Gastroesophageal sphincter (tissue), 4 donors: ENCODE measurements at regions not wholly inside any gene's neighbourhood (a gene's known extent, or its start where the extent isn't known, plus 50 kb on each side); places are given as distances from the start of the nearest gene placed in this dataset.

Experiments
- ATAC-seq: fragments of 150-250 bp; one replicate; pipeline ENCODE4 v1.9.1; 2016; ENCODE audit warnings: mild to moderate bottlenecking, moderate library complexity
- H3K27ac ChIP-seq, 4 donors: fragments of 200-600 bp; sonication (generic) in 3 of 4; 1 replicate in 3 of 4; 2 replicates in 1 of 4; pipeline ENCODE4 v1.5.1; 2016 to 2019
- H3K27me3 ChIP-seq: fragments of 200-600 bp; sonication (generic); one replicate; pipeline ENCODE4 v1.5.1; 2019
- H3K36me3 ChIP-seq, 2 donors: fragments of 200-600 bp; sonication (generic); one replicate each; pipeline ENCODE4 v1.5.1; 2019; ENCODE audit warnings: control low read depth in 1 of 2
- H3K4me1 ChIP-seq, 3 donors: fragments of 200-600 bp; sonication (generic); 1 replicate in 2 of 3; 2 replicates in 1 of 3; pipeline ENCODE4 v1.5.1; 2016 to 2019; ENCODE audit warnings: control low read depth in 2 of 3
- H3K4me3 ChIP-seq, 2 donors: fragments of 200-600 bp; sonication (generic); one replicate each; pipeline ENCODE4 v1.5.1; 2019; ENCODE audit warnings: mild to moderate bottlenecking in 1 of 2, moderate library complexity in 1 of 2
- H3K9me3 ChIP-seq, 3 donors: fragments of 200-600 bp; sonication (generic); one replicate each; pipeline ENCODE4 v1.5.1; 2017 to 2019; ENCODE audit warnings: control low read depth in 2 of 3
- CTCF ChIP-seq, 4 experiments: fragments of 200-600 bp in 2 of 4; fragments of 450-650 bp in 2 of 4; sonication (generic) in 1 of 4; IDR thresholded peaks; one replicate each; pipeline ENCODE4 v1.5.1; 2017 to 2019; ENCODE audit warnings: antibody characterized with exemption in 4 of 4, mild to moderate bottlenecking in 2 of 4, moderate library complexity in 2 of 4
- EP300 ChIP-seq: sonication (generic); formaldehyde crosslinking; IDR thresholded peaks from one replicate; pipeline ENCODE4 v1.6.1; 2017; ENCODE audit warnings: antibody characterized with exemption, mild to moderate bottlenecking
- POLR2A ChIP-seq, 2 donors: fragments of 450-650 bp; IDR thresholded peaks; one replicate each; pipeline ENCODE4 v1.6.1; 2017; ENCODE audit warnings: antibody characterized with exemption in 2 of 2, mild to moderate bottlenecking in 2 of 2, moderate library complexity in 1 of 2
- POLR2AphosphoS5 ChIP-seq: sonication (generic); formaldehyde crosslinking; IDR thresholded peaks from one replicate; pipeline ENCODE4 v1.6.1; 2017; ENCODE audit warnings: antibody characterized with exemption
- WGBS, 2 donors: methylation state at CpG; one replicate each; pipeline ENCODE4 v1.1.5; 2018; ENCODE audit warnings: low coverage in 1 of 2; 5-methylcytosine and 5-hydroxymethylcytosine counted together

GRCh38 chr1:192933744-192934143 is 124.9 kb downstream of the RGS2 start:
- Histone ChIP-seq H3K27me3 (no peaks in the 10 kb centered on the region), H3K4me1 (no peaks in the 10 kb centered on the region), H3K9me3 (no peaks in the 10 kb centered on the region), H3K4me3 (no peak overlapping the region), H3K36me3 (no peaks in the 10 kb centered on the region), H3K27ac (no peak overlapping the region)
- 100% methylated on average over 1 of the region's 1 CpG; no CpG with 5 or more reads in 1 of the 2 donors for WGBS, 2 donors
- ATAC-seq, result no peak
- TF ChIP-seq POLR2A (IDR thresholded peaks at IDR 0.05) (no peak), CTCF (IDR thresholded peaks at IDR 0.05) (no peak)

GRCh38 chr1:192936313-192937018 is 122.7 kb downstream of the UCHL5 start:
- H3K4me1 ChIP-seq, result no peaks in the 10 kb centered on the region
- no peaks in the 10 kb centered on the region for H3K9me3 ChIP-seq
- no peak overlapping the region for H3K4me3 ChIP-seq
- 56 to 100% methylated on average over 1 of the region's 1 CpG for WGBS, 2 donors
- no peak overlapping the region for H3K27ac ChIP-seq
- no peaks in the 10 kb centered on the region for H3K27me3 ChIP-seq
- H3K36me3 ChIP-seq, result no peaks in the 10 kb centered on the region
- ATAC-seq, result no peak
- no peak for TF ChIP-seq CTCF (IDR thresholded peaks at IDR 0.05)
- TF ChIP-seq EP300, result no peak
- TF ChIP-seq POLR2A (IDR thresholded peaks at IDR 0.05), result no peak
- TF ChIP-seq POLR2AphosphoS5, result no peak

GRCh38 chr1:192937128-192937527 is 122.0 kb downstream of the UCHL5 start:
- Histone ChIP-seq H3K9me3 (no peaks in the 10 kb centered on the region), H3K4me3 (no peak overlapping the region), H3K27ac (no peak overlapping the region), H3K27me3 (no peaks in the 10 kb centered on the region), H3K36me3 (no peaks in the 10 kb centered on the region), H3K4me1 (no peaks in the 10 kb centered on the region)
- no peak for TF ChIP-seq EP300
- 63 to 88% methylated on average over 1 of the region's 1 CpG for WGBS, 2 donors
- no peak for ATAC-seq

GRCh38 chr1:192939440-192939839 is 119.7 kb downstream of the UCHL5 start:
- Histone ChIP-seq H3K36me3 (no peaks in the 10 kb centered on the region), H3K9me3 (no peaks in the 10 kb centered on the region), H3K4me3 (no peak overlapping the region), H3K27ac (no peak overlapping the region), H3K4me1 (no peaks in the 10 kb centered on the region), H3K27me3 (no peaks in the 10 kb centered on the region)
- WGBS, 2 donors, result 69 to 88% methylated on average over 2 of the region's 2 CpGs
- TF ChIP-seq EP300 (no peak), POLR2A (IDR thresholded peaks at IDR 0.05) (no peak), POLR2AphosphoS5 (no peak), CTCF (IDR thresholded peaks at IDR 0.05) (no peak)
- ATAC-seq, result no peak

- no peaks in the 10 kb centered on the region for H3K9me3 ChIP-seq
- no peak overlapping the region for H3K4me3 ChIP-seq
- ATAC-seq, result no peak
- TF ChIP-seq CTCF (IDR thresholded peaks at IDR 0.05), result no peak
- no peak for TF ChIP-seq POLR2AphosphoS5
- no peak for TF ChIP-seq EP300
- no peak for TF ChIP-seq POLR2A (IDR thresholded peaks at IDR 0.05)
- H3K27ac ChIP-seq, result no peak overlapping the region
- H3K27me3 ChIP-seq, result no peaks in the 10 kb centered on the region
- no peaks in the 10 kb centered on the region for H3K4me1 ChIP-seq
- no peaks in the 10 kb centered on the region for H3K36me3 ChIP-seq
Observed at GRCh38 chr1:192940658-192941057, 118.5 kb downstream of the UCHL5 start.
